ENCODE measurements at regions not wholly inside any gene's neighbourhood (a gene's known extent, or its start where the extent isn't known, plus 50 kb on each side); places are given as distances from the start of the nearest gene placed in this dataset.

DNA sequence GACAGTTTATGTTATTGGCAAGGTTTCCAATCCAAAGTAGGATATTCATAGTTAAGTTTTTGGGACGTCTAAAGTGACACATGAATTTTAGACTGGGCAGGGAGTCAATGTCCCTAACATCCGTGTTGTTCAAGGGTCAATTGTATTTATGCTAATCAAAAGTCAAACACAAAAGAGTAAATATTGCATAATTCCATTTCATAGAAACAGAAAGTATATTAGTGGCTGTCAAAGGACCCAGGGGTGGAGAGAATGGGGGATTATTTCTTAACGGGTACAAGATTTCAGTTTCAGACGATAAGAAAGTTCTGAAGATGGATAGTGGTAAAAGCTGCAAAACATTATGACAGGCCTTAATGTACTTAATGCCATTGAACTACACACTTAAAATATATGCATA lies 971.8 kb upstream of the AGA start:
- DNase-seq, result no peak
- Histone ChIP-seq H3K27me3 (ENCODE audit: control insufficient read depth, insufficient read depth, low read length) (no peaks in the 10 kb centered on the region), H3K4me3 (ENCODE audit: insufficient read depth, low read depth, low read length) (no peak overlapping the region), H3K36me3 (replicated peaks; ENCODE audit: control insufficient read depth, insufficient read depth, low read length) (no peaks in the 10 kb centered on the region)

DNA sequence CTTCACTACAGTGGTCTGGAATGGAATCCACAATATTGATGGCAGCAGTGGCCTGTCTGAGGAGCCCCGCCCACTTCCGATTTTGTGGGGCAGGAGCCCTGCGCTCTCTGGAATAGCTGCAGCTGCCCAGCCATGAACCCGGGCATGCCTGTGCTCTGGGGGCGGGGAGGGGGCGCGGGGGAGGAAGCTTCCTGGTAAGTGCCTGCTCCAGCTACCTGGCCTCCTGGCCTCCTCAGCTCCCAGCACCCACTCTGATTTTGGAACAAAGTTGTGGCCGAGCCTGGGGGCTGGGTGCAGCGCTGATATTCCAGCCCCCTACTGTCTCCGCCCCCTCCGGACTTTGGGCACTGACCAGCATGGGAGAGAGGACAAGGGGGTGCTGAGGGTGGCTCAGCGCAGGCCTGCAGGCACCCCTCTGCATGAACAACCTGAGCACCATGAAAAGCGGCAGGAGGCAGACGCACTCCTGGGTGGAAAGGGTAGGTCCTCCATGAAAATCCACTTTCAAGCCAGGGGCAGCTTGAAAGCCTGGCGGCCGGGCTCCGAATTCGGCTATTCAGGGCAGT lies 972.7 kb upstream of the AGA start:
- DNase-seq, result no peak
- no peaks in the 10 kb centered on the region for H3K36me3 ChIP-seq (replicated peaks; ENCODE audit: control insufficient read depth, insufficient read depth, low read length)
- H3K27me3 ChIP-seq (ENCODE audit: control insufficient read depth, insufficient read depth, low read length), result no peaks in the 10 kb centered on the region
- H3K4me3 ChIP-seq (ENCODE audit: insufficient read depth, low read depth, low read length), result no peak overlapping the region

DNA sequence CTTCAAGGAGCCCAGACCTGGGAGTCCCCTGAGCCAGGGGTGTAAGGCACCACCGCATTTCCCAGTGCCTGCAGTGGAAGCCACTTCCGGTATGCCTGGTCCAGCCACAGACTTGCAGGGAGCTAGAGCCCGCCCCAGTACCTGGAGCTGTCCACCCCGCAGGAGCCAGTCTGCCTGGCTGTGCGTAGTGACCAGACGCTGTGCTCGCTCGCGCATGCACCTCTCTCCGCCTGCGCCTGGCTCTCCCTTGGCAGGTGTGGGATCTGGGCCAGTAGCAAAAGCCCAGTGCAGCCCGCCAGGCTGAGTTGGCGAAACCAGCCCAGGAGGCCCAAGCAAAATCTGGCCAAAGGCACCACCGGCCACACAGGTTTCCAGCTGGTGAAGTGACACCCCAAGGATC lies 973.7 kb upstream of the AGA start:
- Histone ChIP-seq H3K4me3 (ENCODE audit: insufficient read depth, low read depth, low read length) (no peak overlapping the region), H3K27me3 (ENCODE audit: control insufficient read depth, insufficient read depth, low read length) (no peaks in the 10 kb centered on the region), H3K36me3 (replicated peaks; ENCODE audit: control insufficient read depth, insufficient read depth, low read length) (no peaks in the 10 kb centered on the region)
- no peak for DNase-seq

DNA sequence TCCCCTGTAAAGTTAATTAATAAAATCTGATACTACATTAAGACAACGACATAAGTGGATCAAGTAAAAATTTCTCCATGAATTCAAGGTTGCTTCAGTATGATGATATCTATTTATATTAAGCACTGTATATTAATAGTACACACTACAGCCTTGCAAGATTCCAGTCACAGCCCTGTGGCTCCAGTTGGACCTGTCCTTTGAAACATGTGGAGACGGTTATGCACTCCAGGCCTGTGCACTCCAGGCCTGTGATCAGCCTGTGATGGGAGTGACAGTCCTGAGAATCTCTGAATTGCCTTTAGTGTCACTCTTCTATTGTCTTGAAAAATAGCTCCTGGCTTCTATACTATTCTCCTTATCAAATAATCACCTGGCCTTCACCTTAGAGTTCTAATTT lies 981.1 kb upstream of the AGA start:
- H3K36me3 ChIP-seq (replicated peaks; ENCODE audit: control insufficient read depth, insufficient read depth, low read length), result no peaks in the 10 kb centered on the region
- no peak for DNase-seq
- H3K27me3 ChIP-seq (ENCODE audit: control insufficient read depth, insufficient read depth, low read length), result no peaks in the 10 kb centered on the region

DNA sequence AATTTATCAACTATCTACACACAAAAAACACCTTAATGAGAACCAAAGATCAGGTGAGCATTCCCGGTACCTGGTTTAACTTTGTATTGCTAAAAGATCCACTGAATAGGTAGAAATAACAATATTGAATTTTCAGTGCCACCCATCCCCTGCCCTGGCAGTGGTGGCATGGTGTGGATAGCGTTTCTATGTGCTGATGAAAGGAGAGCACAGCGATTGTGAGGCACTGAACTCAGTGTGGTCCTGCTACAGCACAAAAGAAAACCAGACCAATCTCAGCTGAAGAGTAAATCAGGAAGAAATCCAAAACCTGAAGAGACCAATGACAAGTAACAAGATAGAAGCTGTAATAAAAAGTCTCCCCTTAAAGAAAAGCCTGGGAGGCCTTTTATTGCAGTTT lies 984.6 kb upstream of the AGA start:
- no peaks in the 10 kb centered on the region for H3K27me3 ChIP-seq (ENCODE audit: control insufficient read depth, insufficient read depth, low read length)
- H3K36me3 ChIP-seq (replicated peaks; ENCODE audit: control insufficient read depth, insufficient read depth, low read length), result no peaks in the 10 kb centered on the region
- DNase-seq, result no peak
- H3K4me3 ChIP-seq (ENCODE audit: insufficient read depth, low read depth, low read length), result no peak overlapping the region

More for the DNA sequence above, 981.1 kb upstream of the AGA start:
- no peak overlapping the region for H3K4me3 ChIP-seq (ENCODE audit: insufficient read depth, low read depth, low read length)

DNA sequence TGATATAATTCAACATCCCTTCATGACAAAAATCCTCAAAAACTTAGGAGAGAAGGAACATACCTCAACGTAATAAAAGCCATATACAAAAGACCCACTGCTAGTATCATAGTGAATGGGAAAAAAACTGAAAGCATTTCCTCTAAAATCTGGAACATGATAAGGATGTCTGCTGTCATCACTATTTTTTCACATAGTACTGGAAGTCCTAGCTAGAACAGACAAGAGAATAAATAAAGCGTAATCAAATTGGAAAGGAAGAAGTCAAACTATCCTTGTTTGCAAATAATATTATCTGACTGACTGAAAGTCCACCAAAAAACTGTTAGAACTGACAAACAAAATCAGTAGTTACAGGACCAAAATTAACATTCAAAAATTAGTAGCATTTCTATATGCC lies 985.4 kb upstream of the AGA start:
- no peak for DNase-seq
- H3K4me3 ChIP-seq (ENCODE audit: insufficient read depth, low read depth, low read length), result no peak overlapping the region
- H3K27me3 ChIP-seq (ENCODE audit: control insufficient read depth, insufficient read depth, low read length), result no peaks in the 10 kb centered on the region
- H3K36me3 ChIP-seq (replicated peaks; ENCODE audit: control insufficient read depth, insufficient read depth, low read length), result no peaks in the 10 kb centered on the region

DNA sequence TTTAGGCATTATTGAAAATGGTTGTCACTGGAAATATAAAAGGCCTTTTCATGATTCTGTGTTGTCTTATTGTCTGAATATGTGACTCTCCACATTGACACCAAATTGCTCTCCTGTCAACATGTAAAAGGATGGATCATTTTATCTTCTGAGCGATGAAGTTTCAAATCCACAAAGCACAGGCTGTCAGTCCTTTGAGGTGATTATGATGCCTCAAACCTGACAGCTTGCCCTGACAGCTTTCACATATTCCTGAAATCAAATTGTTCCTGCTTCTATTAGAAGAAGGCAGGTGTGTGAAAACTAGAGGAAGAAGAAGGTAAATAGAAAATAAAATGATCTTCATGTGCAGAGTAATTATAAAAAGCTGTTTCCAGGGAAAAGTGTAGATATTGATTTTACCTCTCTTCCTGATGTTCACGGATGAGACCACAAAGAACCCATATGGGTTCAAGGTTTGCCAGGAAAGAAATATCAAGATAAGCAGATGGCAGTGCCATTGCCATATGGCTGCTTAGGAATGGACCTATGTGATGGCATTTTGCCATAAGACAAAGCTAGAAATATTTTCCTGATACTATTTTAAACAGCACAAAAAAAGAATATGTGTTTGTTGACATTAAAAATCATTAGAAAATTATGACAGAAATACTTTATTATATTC lies 1006.3 kb upstream of the AGA start:
- no peak overlapping the region for H3K4me3 ChIP-seq (ENCODE audit: insufficient read depth, low read depth, low read length)
- H3K36me3 ChIP-seq (replicated peaks; ENCODE audit: control insufficient read depth, insufficient read depth, low read length), result no peaks in the 10 kb centered on the region
- no peak for DNase-seq
- H3K27me3 ChIP-seq (ENCODE audit: control insufficient read depth, insufficient read depth, low read length), result no peaks in the 10 kb centered on the region

DNA sequence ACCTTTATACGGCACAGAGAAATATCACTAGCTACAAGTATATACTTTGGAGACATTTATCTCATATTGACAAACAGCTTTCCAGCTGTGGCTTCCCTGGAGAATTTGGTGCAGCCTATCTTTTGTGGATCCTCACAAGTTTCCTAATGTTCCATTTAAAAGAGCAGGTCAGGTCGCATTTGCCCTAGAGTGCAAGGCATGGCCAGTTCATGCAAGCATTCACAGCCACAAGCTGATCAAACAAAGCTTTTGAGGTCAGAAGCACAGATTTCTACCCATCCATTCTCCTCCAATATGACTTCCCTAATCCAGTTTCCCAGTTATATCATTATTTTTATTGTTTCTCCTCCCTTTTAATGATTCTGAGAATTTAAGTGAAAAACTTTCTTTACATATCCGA lies 1008.4 kb upstream of the AGA start:
- no peak overlapping the region for H3K4me3 ChIP-seq (ENCODE audit: insufficient read depth, low read depth, low read length)
- DNase-seq, result no peak
- no peaks in the 10 kb centered on the region for H3K27me3 ChIP-seq (ENCODE audit: control insufficient read depth, insufficient read depth, low read length)
- H3K36me3 ChIP-seq (replicated peaks; ENCODE audit: control insufficient read depth, insufficient read depth, low read length), result no peaks in the 10 kb centered on the region

DNA sequence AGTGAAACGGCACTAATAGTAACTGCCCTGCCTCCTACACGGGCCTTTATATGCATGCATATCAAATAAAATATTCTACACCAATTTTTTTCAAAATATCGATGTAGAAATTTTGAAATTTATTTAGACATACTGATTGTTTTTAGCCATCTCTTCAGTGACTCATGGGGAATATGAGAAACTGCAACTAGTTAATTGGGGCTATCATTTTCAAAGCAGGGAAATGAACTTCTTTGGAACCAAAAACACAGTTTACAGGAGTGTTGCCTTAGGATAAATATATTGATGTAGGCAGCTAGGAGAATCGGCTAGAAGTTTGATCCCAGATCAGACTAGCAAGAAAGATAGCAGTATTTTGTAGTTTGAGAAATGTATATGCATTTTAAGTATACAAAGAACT lies 1010.8 kb upstream of the AGA start:
- Histone ChIP-seq H3K27me3 (ENCODE audit: control insufficient read depth, insufficient read depth, low read length) (no peaks in the 10 kb centered on the region), H3K4me3 (ENCODE audit: insufficient read depth, low read depth, low read length) (no peak overlapping the region), H3K36me3 (replicated peaks; ENCODE audit: control insufficient read depth, insufficient read depth, low read length) (no peaks in the 10 kb centered on the region)
- no peak for DNase-seq

DNA sequence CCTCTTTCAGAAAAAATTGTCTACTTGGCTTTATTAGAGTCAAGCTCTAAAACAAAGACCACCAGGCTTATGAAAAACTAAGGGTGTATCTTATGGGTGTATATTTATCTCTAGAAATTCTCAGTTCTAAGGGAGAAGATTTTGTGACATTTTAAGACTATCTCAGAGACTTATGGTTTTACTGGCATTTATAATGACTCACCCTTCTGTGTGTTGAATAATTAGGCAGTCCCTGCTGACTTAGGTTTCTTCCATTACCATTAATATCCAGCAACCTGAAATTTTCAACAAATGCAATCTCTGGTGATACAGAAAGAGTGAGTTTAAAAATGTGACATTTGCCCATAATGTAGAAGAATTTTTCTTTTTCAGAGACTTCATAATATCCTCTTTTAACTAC lies 1015.0 kb upstream of the AGA start:
- H3K36me3 ChIP-seq (replicated peaks; ENCODE audit: control insufficient read depth, insufficient read depth, low read length), result no peaks in the 10 kb centered on the region
- H3K4me3 ChIP-seq (ENCODE audit: insufficient read depth, low read depth, low read length), result no peak overlapping the region
- no peaks in the 10 kb centered on the region for H3K27me3 ChIP-seq (ENCODE audit: control insufficient read depth, insufficient read depth, low read length)
- no peak for DNase-seq

DNA sequence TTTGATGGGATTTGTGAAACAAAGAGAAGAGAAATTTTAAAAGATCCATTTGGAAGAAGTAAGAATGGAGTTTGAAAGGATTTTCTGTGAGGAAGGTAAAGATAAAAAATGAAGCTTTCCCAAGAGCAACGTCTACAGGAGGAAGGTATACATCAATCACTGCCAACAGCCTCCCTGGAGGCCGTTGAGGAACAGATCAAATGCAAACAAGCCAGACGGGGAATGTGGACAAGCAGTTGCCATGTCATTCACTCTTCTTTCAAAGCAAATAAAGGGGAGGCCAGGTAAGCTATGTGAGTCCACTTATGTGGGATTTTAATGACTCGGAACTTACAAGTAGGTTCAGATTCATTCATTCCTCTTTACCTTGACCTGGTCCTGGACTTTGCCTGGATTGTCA lies 1020.5 kb upstream of the AGA start:
- Histone ChIP-seq H3K4me3 (ENCODE audit: insufficient read depth, low read depth, low read length) (no peak overlapping the region), H3K27me3 (ENCODE audit: control insufficient read depth, insufficient read depth, low read length) (no peaks in the 10 kb centered on the region), H3K36me3 (replicated peaks; ENCODE audit: control insufficient read depth, insufficient read depth, low read length) (no peaks in the 10 kb centered on the region)
- DNase-seq, result no peak

DNA sequence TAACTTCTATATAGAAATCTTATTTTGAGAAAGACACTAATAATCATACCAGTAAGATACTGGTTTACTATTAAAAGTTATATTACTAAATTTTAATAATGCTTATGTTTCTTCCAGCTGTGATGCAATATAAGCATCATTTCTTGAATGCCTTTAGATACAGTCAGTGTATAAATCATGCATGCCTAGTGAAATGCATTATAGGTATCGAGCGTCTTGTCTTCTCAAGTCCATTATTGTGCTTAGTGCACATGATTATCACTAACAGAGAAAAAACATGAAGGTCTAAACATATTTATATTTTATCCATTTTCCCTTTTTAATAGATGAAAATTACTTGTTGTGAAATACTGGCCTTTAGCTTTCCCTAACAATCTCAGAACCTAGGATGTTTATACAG lies 1021.5 kb upstream of the AGA start:
- DNase-seq, result no peak

DNA sequence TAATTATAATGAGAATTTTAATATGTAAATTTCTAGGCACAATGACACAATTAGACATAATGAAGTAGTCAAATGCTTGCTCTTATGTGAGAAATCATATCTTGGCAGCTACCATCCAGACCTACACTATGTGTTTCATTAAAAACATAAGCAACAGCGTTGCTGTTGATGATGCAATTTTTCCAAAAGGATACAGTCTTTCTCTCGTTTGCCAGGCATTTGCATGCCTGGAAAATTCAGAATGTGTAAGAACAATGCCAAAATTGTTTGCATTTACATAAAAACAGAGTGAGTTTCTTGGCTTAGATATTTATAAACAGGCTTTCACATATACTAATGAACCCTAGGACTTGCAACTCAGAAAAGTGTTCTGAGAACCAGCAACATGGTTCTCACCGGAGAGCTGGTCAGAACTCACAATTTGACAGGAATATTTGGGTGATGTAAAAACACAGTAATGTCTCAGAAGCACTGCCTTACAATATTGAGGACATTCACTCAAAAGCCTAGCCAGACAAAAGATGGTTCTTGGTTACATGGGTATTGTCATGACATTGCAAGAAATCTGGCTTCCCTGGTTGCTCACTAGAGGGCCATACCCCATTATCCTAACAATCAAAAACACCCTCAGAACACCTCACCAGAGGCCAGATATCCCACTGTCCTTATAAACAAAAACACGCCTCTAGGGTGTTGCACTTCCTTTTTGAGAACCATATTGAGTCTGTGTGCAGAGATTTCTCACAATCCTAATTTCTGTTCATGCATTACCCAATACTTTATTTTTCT lies 1029.0 kb upstream of the AGA start:
- Histone ChIP-seq H3K27me3 (ENCODE audit: control insufficient read depth, insufficient read depth, low read length) (no peaks in the 10 kb centered on the region), H3K36me3 (replicated peaks; ENCODE audit: control insufficient read depth, insufficient read depth, low read length) (no peaks in the 10 kb centered on the region), H3K4me3 (ENCODE audit: insufficient read depth, low read depth, low read length) (no peak overlapping the region)
- no peak for DNase-seq

More for the DNA sequence above, 1021.5 kb upstream of the AGA start:
- no peak overlapping the region for H3K4me3 ChIP-seq (ENCODE audit: insufficient read depth, low read depth, low read length)
- no peaks in the 10 kb centered on the region for H3K27me3 ChIP-seq (ENCODE audit: control insufficient read depth, insufficient read depth, low read length)
- no peaks in the 10 kb centered on the region for H3K36me3 ChIP-seq (replicated peaks; ENCODE audit: control insufficient read depth, insufficient read depth, low read length)

DNA sequence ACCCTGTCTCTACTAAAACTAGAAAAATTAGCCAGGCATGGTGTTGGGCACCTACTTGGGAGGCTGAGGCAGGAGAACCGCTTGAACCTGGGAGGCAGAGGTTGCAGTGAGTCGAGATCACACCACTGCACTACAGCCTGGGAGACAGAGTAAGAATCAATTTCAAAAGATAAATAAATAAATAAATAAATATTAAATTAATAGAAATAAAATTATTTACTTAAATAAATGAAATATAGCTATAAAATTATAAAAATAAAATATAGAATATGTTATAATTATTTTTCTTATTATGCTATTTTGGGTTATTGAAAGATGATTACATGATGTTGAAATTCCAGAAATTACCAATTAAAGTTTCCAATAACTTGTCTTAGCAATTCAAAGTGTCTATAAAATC lies 1029.8 kb upstream of the AGA start:
- Histone ChIP-seq H3K36me3 (replicated peaks; ENCODE audit: control insufficient read depth, insufficient read depth, low read length) (no peaks in the 10 kb centered on the region), H3K4me3 (ENCODE audit: insufficient read depth, low read depth, low read length) (no peak overlapping the region), H3K27me3 (ENCODE audit: control insufficient read depth, insufficient read depth, low read length) (no peaks in the 10 kb centered on the region)
- no peak for DNase-seq

DNA sequence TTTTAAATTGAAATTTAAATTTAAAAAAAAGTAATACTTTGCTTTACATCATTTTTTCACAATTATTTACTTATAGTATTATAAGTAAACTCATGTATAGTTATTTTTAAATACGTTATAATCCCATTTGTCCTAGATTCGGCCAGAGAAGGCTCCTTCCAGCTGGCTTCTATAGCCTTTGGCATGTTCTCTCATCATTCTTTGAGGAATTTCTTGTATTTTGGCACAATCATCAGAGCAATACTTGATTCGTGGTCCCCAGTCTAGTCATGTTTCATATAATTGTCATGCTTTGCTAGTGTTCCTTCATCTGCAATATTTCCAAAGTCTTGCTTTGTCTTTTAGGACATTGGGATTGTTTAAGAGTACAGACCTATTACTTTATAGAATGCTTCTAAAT lies 1037.9 kb upstream of the AGA start:
- H3K27me3 ChIP-seq (ENCODE audit: control insufficient read depth, insufficient read depth, low read length), result no peaks in the 10 kb centered on the region
- no peak overlapping the region for H3K4me3 ChIP-seq (ENCODE audit: insufficient read depth, low read depth, low read length)
- no peak for DNase-seq
- no peaks in the 10 kb centered on the region for H3K36me3 ChIP-seq (replicated peaks; ENCODE audit: control insufficient read depth, insufficient read depth, low read length)

Measured in H7 (cell line).